Activated CD8-positive, alpha-beta memory T cell treated with anti-CD3 and anti-CD28 coated beads, Interleukin-2, amount 50 U/mL, for 1 hour (primary cell): ENCODE measurements at regions not wholly inside any gene's neighbourhood (a gene's known extent, or its start where the extent isn't known, plus 50 kb on each side); places are given as distances from the start of the nearest gene placed in this dataset.

ENCODE experiments used
- DNase-seq: peaks from one replicate; pipeline ENCODE4 v3.0.0-alpha.2; 2020; ENCODE audit errors: extremely low read depth

GRCh38 chr5:74378464-74378863 is 262.1 kb downstream of the ENC1 start:
- DNase-seq = no peak

DNA sequence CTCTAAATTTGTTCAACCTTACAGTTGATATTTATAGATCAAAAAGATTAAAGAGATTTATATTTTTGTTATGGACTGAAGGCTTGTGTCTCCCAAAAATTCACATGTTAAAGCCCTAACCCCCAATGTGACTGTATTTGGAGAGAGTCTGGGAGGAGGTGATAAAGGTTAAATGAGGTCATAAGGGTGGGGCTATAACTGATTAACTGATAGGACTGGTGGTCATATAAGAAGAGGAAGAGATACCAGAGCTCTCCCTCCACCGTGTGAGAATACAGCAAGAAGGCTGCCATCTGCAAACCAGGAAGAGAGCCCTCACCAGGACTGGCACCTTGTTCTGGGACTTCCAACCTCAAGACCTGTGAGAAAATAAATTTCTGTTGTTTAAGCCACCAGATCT is 264.3 kb downstream of the ENC1 start:
- DNase-seq = no peak

GRCh38 chr5:74375271-74375670 is 265.3 kb downstream of the ENC1 start:
- no peak for DNase-seq

DNA sequence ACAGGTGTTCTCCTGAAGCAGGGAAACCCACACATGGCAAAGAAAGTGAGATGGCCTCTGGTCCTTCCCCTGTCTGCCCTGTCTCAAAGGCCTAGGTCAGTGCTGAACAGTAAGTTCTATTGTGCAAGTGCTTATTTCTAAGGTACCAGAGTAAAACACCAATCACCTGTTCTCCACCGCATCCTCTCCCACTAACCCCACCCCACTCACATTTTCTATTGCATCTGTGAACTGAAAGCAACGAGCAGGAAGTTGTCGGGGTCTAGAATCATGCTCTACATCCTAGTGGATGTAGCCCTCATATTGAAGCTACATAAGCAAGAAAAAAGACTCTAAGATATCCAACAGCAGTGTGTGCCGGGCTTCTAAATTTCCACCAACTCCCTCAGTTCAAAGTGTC is 265.9 kb downstream of the ENC1 start:
- no peak for DNase-seq

- DNase-seq = no peak
Measured at GRCh38 chr5:74373076-74373475, 267.5 kb downstream of the ENC1 start.

- DNase-seq = no peak
Measured at GRCh38 chr5:74372502-74373064, 267.9 kb downstream of the ENC1 start.

DNA sequence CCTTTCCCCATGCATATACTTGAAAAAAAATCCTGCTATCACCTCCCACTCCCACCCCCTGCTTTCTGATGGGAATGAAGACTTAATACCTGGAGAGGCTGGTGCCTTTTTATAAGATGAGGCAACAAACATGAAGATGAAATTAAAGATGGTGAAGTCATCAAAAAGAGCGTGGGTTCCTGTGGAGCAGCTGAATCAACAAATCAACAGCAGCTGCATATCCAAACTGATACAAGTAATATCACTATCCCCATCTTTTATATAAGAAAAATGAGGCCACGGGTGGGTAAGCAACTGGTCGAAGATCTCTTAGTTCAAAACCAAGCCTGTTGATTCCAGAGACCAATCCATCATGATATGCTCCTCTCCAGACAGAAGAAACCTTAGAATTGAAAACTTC is 268.5 kb downstream of the ENC1 start:
- no peak for DNase-seq

DNA sequence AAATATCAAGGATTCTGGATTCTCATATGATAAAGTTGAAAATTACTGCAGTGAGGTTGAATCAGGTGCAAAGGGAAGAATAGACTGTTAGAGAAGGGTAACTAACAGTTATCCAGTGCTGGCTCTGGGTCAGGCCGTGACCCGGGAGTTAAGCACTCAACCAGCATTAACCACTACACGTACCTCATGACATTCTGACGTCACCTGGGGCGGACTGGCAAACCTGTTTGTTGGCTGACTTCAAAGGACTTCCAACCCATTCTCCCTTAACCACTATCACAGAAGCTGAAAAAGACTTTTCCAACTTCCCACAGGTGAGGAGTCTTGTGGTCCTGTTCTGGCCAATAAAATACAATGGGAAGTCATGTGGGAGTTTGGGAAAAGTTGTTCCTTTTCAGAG is 268.9 kb downstream of the ENC1 start:
- no peak for DNase-seq

DNA sequence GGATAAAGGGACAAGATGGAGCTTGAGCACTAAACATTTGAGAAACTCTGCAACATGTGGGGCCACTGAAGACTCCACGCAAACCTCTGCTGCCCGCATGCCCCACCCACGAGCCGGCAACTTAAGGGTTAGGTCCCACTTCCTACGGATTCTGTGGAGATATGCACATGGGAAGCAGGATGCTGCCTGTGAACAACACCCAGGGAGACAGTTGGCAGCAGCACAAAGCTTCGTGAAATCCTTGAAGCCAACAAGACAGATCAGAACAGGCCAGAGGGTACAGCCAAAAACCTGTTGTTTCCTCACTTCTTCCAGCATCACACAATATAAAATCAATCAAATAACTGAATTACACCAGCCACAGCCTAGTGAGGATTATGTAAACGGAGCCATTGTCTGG is 270.4 kb downstream of the ENC1 start:
- DNase-seq = no peak

DNA sequence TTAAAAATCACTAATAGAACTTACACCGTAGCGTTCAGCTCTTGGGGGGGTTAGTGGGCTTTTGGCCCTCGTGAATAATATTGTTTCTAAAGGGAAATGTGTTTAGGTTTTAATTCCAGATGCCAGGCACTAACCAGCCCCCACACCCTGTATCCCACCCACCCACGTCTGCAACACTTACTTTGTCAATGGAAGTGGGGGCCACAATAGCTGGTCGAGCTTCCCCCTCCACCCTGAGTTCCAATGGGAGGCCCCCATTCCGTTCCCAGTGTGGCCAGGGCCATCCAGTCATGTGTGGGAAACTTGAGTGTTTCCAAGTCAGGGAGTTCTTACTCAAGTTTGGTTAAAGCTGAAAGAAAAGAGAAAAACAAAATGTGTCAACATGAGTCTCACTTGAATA is 271.4 kb downstream of the ENC1 start:
- no peak for DNase-seq

DNA sequence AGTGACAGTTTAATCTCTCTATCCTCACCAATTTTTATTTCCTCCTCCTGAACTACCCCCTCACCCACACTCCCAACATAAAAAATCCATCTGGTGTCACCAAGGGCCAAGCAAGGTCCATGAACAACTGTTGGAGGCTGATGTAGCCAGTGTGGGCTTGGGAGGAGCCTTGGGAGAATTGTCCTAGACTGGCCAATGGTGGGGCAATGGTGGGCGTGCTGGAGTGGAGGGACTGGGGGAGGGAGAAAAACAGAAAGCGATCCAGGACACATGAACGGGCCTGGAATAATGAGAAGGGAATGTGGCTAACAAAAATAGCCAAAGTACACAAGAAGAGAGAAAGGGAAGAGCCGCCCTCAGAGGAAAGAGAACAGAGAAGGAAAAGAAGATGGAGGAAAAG is 272.6 kb downstream of the ENC1 start:
- DNase-seq = no peak

DNA sequence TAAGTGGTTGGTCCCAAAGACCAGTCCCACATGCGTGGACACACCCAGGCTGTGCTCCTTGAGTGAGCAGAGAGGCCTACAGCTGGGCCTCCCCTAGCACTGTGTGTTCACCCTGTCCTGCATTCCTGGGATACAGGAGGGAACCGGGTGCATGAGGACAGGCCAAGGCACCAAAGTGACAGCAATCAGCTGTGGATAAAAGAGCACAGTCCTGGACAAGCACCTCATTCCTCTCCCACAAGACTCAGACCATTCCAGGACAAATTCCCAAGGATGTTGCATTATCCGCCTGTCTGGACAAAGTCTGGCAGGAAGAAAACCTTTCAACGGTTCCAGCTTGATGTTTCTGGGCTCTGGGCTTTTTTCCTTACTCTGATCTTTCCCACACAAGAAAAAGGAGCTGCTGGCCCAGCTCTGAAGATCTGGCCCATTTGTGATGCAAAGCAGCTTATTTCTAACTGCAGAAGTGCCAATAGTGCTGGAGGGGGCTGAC is 273.2 kb downstream of the ENC1 start:
- no peak for DNase-seq

DNA sequence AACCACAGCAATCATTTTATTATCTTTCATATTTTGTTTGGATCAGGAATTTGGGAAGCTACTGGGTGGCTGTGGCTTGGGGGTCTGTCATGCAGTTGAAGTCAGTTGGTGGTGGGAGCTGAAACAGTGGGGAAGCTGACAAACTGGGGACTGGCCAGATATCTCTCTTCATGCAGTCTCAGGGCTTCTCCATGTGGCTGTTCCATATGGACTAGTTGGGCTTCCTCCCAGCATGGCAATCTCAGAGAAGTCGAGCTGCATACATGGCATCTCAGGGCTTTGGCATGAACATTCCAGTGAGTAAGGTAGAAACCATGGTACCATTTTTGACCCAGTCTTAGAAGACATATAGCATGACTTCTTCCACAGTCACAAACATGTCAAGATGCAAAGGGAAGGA is 274.8 kb downstream of the ENC1 start:
- no peak for DNase-seq

- no peak for DNase-seq
Measured at GRCh38 chr5:74364507-74364906, 276.0 kb downstream of the ENC1 start.

DNA sequence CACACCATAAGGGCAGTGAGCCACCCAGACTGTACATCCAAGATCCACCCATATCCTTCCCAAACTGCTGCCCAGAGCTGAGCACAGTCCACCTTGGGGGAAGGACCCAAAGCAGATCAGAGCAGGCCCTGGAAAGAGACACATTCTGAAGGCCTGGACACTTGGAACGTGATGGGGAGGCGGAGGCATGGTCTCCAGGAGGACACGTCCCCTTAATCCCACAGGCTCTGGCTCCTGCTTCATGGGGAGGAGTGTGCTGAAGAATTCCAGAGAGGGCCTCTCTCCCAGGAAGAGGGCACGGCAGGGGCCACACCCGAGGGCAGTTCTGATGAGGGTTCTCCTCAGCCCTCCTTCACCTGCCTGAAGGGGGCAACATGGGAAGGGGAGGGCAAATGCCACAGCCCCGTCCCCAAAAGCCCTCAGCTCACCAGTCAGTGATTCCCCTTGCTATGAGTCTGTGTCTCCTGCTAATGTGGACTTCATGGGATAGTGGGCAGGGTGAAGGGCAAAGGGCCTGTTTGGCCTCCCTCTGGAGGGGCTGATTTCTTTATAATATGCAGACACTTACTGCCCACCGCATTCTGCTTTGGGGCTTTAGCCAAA is 276.8 kb downstream of the ENC1 start:
- DNase-seq = no peak

GRCh38 chr5:74361406-74362358 is 278.8 kb downstream of the ENC1 start:
- DNase-seq = no peak

- DNase-seq = no peak
Measured at GRCh38 chr5:74360535-74361210, 279.9 kb downstream of the ENC1 start.

- DNase-seq = no peak
Measured at GRCh38 chr5:74357827-74358226, 282.7 kb downstream of the ENC1 start.

DNA sequence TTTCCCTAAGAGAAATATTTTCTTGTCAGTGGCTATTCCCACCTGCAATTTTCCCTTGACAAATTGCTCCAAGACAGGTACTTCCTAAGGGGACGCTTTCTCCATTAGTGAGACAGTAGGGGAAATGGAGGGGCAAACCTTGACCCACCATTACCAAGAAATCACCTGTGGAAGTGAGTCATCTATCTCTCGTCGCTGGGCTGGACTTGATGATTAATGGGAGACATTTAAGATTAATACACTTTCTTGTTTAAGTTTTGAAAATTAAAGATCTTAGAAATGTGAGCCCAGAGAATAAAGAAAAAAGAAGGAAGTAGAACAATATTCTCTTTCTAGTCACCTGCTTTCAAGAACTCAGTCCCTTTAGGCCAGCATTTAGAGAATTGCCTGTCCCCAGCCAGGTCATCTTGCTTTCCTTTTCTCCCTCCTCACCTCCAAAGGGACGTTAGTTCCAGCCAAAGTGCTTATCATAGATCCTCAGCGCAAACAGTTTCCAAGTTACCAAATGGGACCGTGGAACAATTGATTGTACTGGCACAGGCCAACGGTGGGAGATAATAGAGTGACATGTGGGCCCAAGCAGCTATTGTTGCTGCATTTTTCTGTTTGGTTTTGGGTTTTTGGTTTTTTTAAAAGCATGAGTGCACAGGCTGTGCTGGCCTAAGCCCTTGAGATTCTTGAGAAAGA is 284.4 kb downstream of the ENC1 start:
- DNase-seq = no peak

- no peak for DNase-seq
Measured at GRCh38 chr5:74355041-74355824, 285.3 kb downstream of the ENC1 start.

GRCh38 chr5:74352256-74352655 is 288.3 kb downstream of the ENC1 start:
- no peak for DNase-seq
